Mesenchymal stem cell (in vitro differentiated cells and primary cell): ENCODE measurements at regions not wholly inside any gene's neighbourhood (a gene's known extent, or its start where the extent isn't known, plus 50 kb on each side); places are given as distances from the start of the nearest gene placed in this dataset.
"Not testable (repeated sequence)": the region's sequence is repeated elsewhere in the genome, so short reads cannot be mapped to it uniquely, and the experiment has no call there.

Experiments used
- DNase-seq: peaks from one replicate; pipeline ENCODE4 v3.0.0-alpha.2; 2013
- H2AFZ ChIP-seq: one replicate; pipeline ENCODE4 v1.6.1; 2013; ENCODE audit warnings: low read depth, mild to moderate bottlenecking, control low read depth, inconsistent platforms, low read length, moderate library complexity
- H2AK5ac ChIP-seq: 2 replicates; pipeline ENCODE4 v1.6.1; 2013; ENCODE audit warnings: low read length, moderate library complexity, mild to moderate bottlenecking, inconsistent platforms; ENCODE audit not compliant: severe bottlenecking
- H2BK120ac ChIP-seq: one replicate; pipeline ENCODE4 v1.6.1; 2013; ENCODE audit warnings: low read depth, mild to moderate bottlenecking, inconsistent platforms, low read length, moderate library complexity
- H2BK12ac ChIP-seq, 2 experiments: one replicate each; pipeline ENCODE4 v1.6.1; 2013; ENCODE audit warnings: inconsistent platforms in 2 of 2, low read length in 2 of 2, mild to moderate bottlenecking in 2 of 2, moderate library complexity in 2 of 2, control low read depth in 1 of 2
- H2BK15ac ChIP-seq: one replicate; pipeline ENCODE4 v1.6.1; 2013; ENCODE audit warnings: mild to moderate bottlenecking, low read depth, inconsistent platforms; ENCODE audit not compliant: poor library complexity, severe bottlenecking
- H2BK5ac ChIP-seq: 2 replicates; pipeline ENCODE4 v1.6.1; 2013; ENCODE audit warnings: low read depth, mild to moderate bottlenecking, low read length, control low read depth, inconsistent platforms; ENCODE audit not compliant: poor library complexity, severe bottlenecking
- H3K14ac ChIP-seq, 2 experiments: one replicate each; pipeline ENCODE4 v1.6.1; 2013; ENCODE audit warnings: inconsistent platforms in 2 of 2, low read length in 2 of 2, control low read depth in 1 of 2, mild to moderate bottlenecking in 1 of 2, moderate library complexity in 1 of 2
- H3K18ac ChIP-seq, 2 experiments: one replicate each; pipeline ENCODE4 v1.6.1; 2013; ENCODE audit warnings: inconsistent platforms in 2 of 2, low read length in 2 of 2, control low read depth in 1 of 2, low read depth in 1 of 2, mild to moderate bottlenecking in 1 of 2
- H3K23ac ChIP-seq, 2 experiments: one replicate each; pipeline ENCODE4 v1.6.1; 2013; ENCODE audit warnings: inconsistent platforms in 2 of 2, low read length in 2 of 2, mild to moderate bottlenecking in 2 of 2, moderate library complexity in 2 of 2, control low read depth in 1 of 2
- H3K27ac ChIP-seq: 2 replicates; pipeline ENCODE4 v1.5.1; 2013; ENCODE audit warnings: mild to moderate bottlenecking, moderate library complexity, low read length, control low read depth, inconsistent platforms; ENCODE audit not compliant: poor library complexity, severe bottlenecking
- H3K27me3 ChIP-seq, 2 experiments: 2 replicates each; pipeline versions ENCODE4 v1.6.1 to v1.7.0; 2013; ENCODE audit warnings: low read length in 2 of 2, mild to moderate bottlenecking in 2 of 2, moderate library complexity in 2 of 2, control low read depth in 1 of 2, inconsistent platforms in 1 of 2; ENCODE audit not compliant: control insufficient read depth in 1 of 2, insufficient read depth in 1 of 2
- H3K36me3 ChIP-seq, 2 experiments: 2 replicates each; pipeline versions ENCODE4 v1.6.1 to v1.7.0; 2013; ENCODE audit warnings: low read length in 2 of 2, control low read depth in 1 of 2, inconsistent platforms in 1 of 2, low read depth in 1 of 2, mild to moderate bottlenecking in 1 of 2; ENCODE audit not compliant: insufficient read depth in 2 of 2, control insufficient read depth in 1 of 2
- H3K4ac ChIP-seq, 2 experiments: one replicate each; pipeline ENCODE4 v1.6.1; 2013; ENCODE audit warnings: inconsistent platforms in 2 of 2, low read length in 2 of 2, mild to moderate bottlenecking in 2 of 2, moderate library complexity in 2 of 2, control low read depth in 1 of 2, low read depth in 1 of 2
- H3K4me1 ChIP-seq: 2 replicates; pipeline ENCODE4 v1.6.1; 2013; ENCODE audit warnings: low read depth, low read length, control low read depth; ENCODE audit not compliant: control insufficient read depth, insufficient read depth
- H3K4me2 ChIP-seq: 2 replicates; pipeline ENCODE4 v1.6.1; 2013; ENCODE audit warnings: low read length, mild to moderate bottlenecking, inconsistent platforms; ENCODE audit not compliant: poor library complexity, severe bottlenecking
- H3K4me3 ChIP-seq, 2 experiments: 2 replicates each; pipeline versions ENCODE4 v1.5.1 to v1.7.0; 2013; ENCODE audit warnings: low read length in 2 of 2, mild to moderate bottlenecking in 2 of 2, control low read depth in 1 of 2, low read depth in 1 of 2; ENCODE audit not compliant: insufficient read depth in 1 of 2
- H3K79me1 ChIP-seq: replicated peaks from 2 replicates; pipeline ENCODE4 v1.6.1; 2013; ENCODE audit warnings: mild to moderate bottlenecking, control low read depth, low read length, inconsistent platforms; ENCODE audit not compliant: poor library complexity, severe bottlenecking
- H3K9ac ChIP-seq: 2 replicates; pipeline ENCODE4 v1.7.0; 2013; ENCODE audit warnings: mild to moderate bottlenecking, low read length, moderate library complexity
- H3K9me3 ChIP-seq: 2 replicates; pipeline ENCODE4 v1.7.0; 2013; ENCODE audit warnings: mild to moderate bottlenecking, low read length; ENCODE audit not compliant: control insufficient read depth
- H4K8ac ChIP-seq: one replicate; pipeline ENCODE4 v1.6.1; 2013; ENCODE audit warnings: inconsistent platforms, mild to moderate bottlenecking, low read length, moderate library complexity
- H4K91ac ChIP-seq: one replicate; pipeline ENCODE4 v1.6.1; 2013; ENCODE audit warnings: mild to moderate bottlenecking, low read length, inconsistent platforms
- WGBS: methylation state at CpG from one replicate; pipeline ENCODE4 v1.1.7; 2013; ENCODE audit warnings: mixed read lengths; 5-methylcytosine and 5-hydroxymethylcytosine counted together

DNA sequence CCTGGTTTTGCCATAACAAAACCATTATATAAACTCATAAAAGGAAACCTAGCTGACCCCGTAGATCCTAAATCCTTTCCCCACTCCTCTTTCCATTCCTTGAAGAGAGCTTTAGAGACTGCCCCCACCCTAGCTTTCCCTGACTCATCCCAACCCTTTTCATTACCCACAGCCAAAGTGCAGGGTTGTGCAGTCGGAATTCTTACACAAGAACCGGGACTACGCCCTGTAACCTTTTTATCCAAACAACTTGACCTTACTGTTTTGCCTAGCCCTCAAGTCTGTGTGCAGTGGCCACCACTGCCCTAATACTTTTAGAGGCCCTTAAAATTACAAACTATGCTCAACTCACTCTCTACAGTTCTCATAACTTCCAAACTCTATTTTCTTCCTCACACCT, 116.0 kb upstream of the PTPN13 start:
- H3K4ac ChIP-seq, H3K18ac ChIP-seq, H3K14ac ChIP-seq, H3K36me3 ChIP-seq, H3K23ac ChIP-seq, H4K91ac ChIP-seq, H3K9ac ChIP-seq, H3K4me1 ChIP-seq, H3K27ac ChIP-seq, H3K4me3 ChIP-seq, H2BK12ac ChIP-seq, H2BK5ac ChIP-seq, H2BK120ac ChIP-seq, H3K9me3 ChIP-seq, H4K8ac ChIP-seq, H2BK15ac ChIP-seq, H2AFZ ChIP-seq, DNase-seq, H3K79me1 ChIP-seq, H3K27me3 ChIP-seq, H3K4me2 ChIP-seq, H2AK5ac ChIP-seq: not testable (repeated sequence)
- WGBS = 77% methylated on average over 4 of the region's 4 CpGs

DNA sequence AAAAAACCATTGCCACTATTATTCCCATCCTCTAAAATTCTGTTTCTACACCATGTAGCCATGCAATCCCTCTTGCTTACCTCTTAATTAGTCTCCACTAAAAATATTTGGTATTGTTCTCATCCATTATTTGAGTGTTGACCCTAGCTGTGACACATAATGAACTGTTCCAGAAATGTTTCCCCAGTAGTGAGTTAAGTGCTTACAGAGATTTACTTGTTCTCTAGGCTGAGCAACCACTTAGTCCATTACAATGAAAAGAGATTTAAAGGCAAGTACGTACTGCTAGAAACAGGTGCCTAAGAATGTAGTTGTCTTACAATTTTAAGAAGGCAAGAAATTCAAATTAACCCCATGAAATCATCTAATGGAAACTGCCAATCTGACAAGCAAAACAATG, 112.7 kb upstream of the PTPN13 start:
- Histone ChIP-seq H4K8ac (no peak overlapping the region), H3K27ac (no peak overlapping the region), H2AK5ac (no peak overlapping the region), H3K36me3 (no peaks in the 10 kb centered on the region), H3K9me3 (no peaks in the 10 kb centered on the region), H2AFZ (no peak overlapping the region), H3K14ac (no peak overlapping the region), H4K91ac (no peak overlapping the region), H3K23ac (no peak overlapping the region), H3K4me1 (no peaks in the 10 kb centered on the region), H2BK5ac (no peak overlapping the region), H3K18ac (no peak overlapping the region), H2BK15ac (no peak overlapping the region), H3K9ac (no peak overlapping the region), H2BK120ac (no peak overlapping the region), H3K27me3 (no peaks in the 10 kb centered on the region), H3K4me3 (no peak overlapping the region), H2BK12ac (no peak overlapping the region), H3K79me1 (no peaks in the 10 kb centered on the region), H3K4ac (no peak overlapping the region), H3K4me2 (no peak overlapping the region)
- no CpG with 5 or more reads among the region's 1 CpG for WGBS
- no peak for DNase-seq

DNA sequence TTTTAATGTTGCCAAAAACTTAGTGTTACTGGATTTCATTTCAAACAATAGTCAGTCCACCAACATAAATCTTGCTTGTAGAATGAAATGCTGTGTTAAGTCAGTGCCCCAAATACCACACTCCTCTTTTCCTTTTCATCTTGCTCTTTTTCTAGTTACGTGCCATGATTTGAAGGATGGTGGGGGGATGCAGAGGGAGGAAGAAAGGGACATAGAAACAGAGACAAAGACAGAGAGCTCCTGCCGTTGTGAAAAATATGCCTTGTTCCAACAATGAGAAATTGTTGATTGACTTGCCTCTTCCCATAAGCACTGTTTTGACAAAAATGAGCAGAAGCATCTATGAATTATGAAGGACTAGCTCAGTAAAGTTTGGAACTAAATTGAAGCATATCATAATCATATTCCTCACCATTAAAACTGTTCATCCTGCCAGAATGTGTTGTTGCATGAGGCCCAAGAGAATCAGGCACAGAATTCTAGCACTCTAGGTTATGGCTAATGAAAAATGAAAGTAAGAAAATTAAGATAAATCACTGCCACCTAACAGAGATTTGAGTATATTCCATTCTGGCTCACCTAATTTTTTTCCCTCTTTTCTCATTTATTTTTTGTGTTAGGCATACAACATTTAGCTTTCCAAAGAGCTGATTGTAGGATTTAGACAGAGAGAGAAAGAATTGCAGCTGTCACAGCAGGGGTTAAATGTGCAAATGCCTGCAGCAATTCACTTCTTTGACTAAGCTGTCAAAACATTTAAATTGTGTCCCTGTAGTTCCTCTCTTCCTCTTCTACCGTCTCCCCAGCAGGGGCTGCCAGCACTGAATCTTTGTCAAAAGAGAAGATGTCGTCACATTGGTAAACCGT, 111.6 kb upstream of the PTPN13 start:
- 28% methylated on average over 3 of the region's 5 CpGs for WGBS

DNA sequence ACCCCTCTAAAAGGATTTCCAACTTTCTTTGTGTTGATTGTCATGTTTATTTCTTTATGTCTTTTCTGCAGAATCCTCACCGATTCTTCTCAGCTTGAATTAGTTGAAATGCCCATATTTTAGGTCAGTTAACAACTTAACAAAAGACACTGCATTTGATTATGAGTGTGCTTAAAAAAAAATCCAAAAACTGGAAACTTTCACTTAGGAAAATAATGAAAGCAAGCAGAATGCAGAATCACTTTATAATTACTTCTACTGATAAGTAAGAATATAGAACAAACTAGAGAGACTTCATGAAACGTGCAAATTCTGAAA, 111.0 kb upstream of the PTPN13 start:
- H3K36me3 ChIP-seq = no peaks in the 10 kb centered on the region
- H3K9ac ChIP-seq = peak overlapping the region; percentile 18
- no peaks in the 10 kb centered on the region for H3K27me3 ChIP-seq
- peak overlapping the region; percentile 35 for H3K27ac ChIP-seq
- no peak overlapping the region for H2BK12ac ChIP-seq
- H3K14ac ChIP-seq = no peak overlapping the region
- no peaks in the 10 kb centered on the region for H3K4me1 ChIP-seq
- no peak overlapping the region for H2BK15ac ChIP-seq
- DNase-seq = no peak
- H2BK120ac ChIP-seq = no peak overlapping the region
- H4K91ac ChIP-seq = no peak overlapping the region
- H3K23ac ChIP-seq = no peak overlapping the region
- no peak overlapping the region for H3K4ac ChIP-seq
- H3K4me3 ChIP-seq = peak overlapping the region in 1 of 2 experiments; percentile 34
- H3K79me1 ChIP-seq = no peaks in the 10 kb centered on the region
- no CpG with 5 or more reads among the region's 2 CpGs for WGBS
- no peak overlapping the region for H3K18ac ChIP-seq
- no peak overlapping the region for H2AK5ac ChIP-seq
- H4K8ac ChIP-seq = no peak overlapping the region
- H3K9me3 ChIP-seq = no peaks in the 10 kb centered on the region
- peak overlapping the region; percentile 43 for H3K4me2 ChIP-seq
- no peak overlapping the region for H2BK5ac ChIP-seq
- H2AFZ ChIP-seq = no peak overlapping the region

More for the DNA sequence above, 111.6 kb upstream of the PTPN13 start:
- Histone ChIP-seq H3K79me1 (no peaks in the 10 kb centered on the region), H3K18ac (no peak overlapping the region), H3K23ac (no peak overlapping the region), H3K36me3 (no peaks in the 10 kb centered on the region), H2BK12ac (no peak overlapping the region), H3K27me3 (no peaks in the 10 kb centered on the region), H2AFZ (no peak overlapping the region), H4K91ac (no peak overlapping the region), H3K14ac (no peak overlapping the region), H3K4me2 (peak overlapping the region; percentile 43), H2BK5ac (no peak overlapping the region), H2BK15ac (no peak overlapping the region), H3K9ac (peak overlapping the region; percentile 18), H3K4me3 (peak overlapping the region in 1 of 2 experiments; percentile 34), H3K4me1 (no peaks in the 10 kb centered on the region), H4K8ac (no peak overlapping the region), H3K4ac (no peak overlapping the region), H2BK120ac (no peak overlapping the region), H3K27ac (peak overlapping the region; percentile 35), H3K9me3 (no peaks in the 10 kb centered on the region), H2AK5ac (no peak overlapping the region)
- peak; percentile 41 for DNase-seq
